GM23338 (cell line): ENCODE measurements at regions not wholly inside any gene's neighbourhood (a gene's known extent, or its start where the extent isn't known, plus 50 kb on each side); places are given as distances from the start of the nearest gene placed in this dataset.
A peak's percentile ranks its signal among the peaks of the same experiment; 100 is the strongest.

Experiments
- ATAC-seq: fragments of 200-7000 bp; cut with Tn5 transposase; 3 replicates; pipeline ENCODE4 v1.9.1; 2020
- DNase-seq: peaks from one replicate; pipeline ENCODE4 v3.0.0-alpha.2; 2015; ENCODE audit warnings: low spot score
- H2AFZ ChIP-seq: fragments of 200-600 bp; sonication (generic); 2 replicates; pipeline ENCODE4 v1.8.0; 2016; ENCODE audit warnings: antibody characterized with exemption, mild to moderate bottlenecking, moderate library complexity
- H3F3A ChIP-seq: fragments of 200-600 bp; sonication (generic); replicated peaks from 2 replicates; pipeline ENCODE4 v1.8.0; 2017; ENCODE audit warnings: antibody characterized with exemption, mixed run types, low read depth
- H3K27ac ChIP-seq: fragments of 200-600 bp; sonication (generic); 2 replicates; pipeline ENCODE4 v1.6.1; 2016; ENCODE audit warnings: low read depth
- H3K27me3 ChIP-seq: fragments of 200-600 bp; sonication (generic); 2 replicates; pipeline ENCODE4 v1.8.0; 2016; ENCODE audit warnings: mild to moderate bottlenecking, mixed run types, moderate library complexity; ENCODE audit not compliant: insufficient read depth
- H3K36me3 ChIP-seq: fragments of 200-600 bp; sonication (generic); 2 replicates; pipeline ENCODE4 v1.8.0; 2016; ENCODE audit warnings: mild to moderate bottlenecking; ENCODE audit not compliant: insufficient read depth
- H3K4me1 ChIP-seq: fragments of 200-600 bp; sonication (generic); 2 replicates; pipeline ENCODE4 v1.8.0; 2016; ENCODE audit warnings: mild to moderate bottlenecking, moderate library complexity; ENCODE audit not compliant: insufficient read depth
- H3K4me2 ChIP-seq: fragments of 200-600 bp; sonication (generic); 2 replicates; pipeline ENCODE4 v1.7.1; 2017; ENCODE audit warnings: mixed run types
- H3K4me3 ChIP-seq: fragments of 200-600 bp; sonication (generic); 2 replicates; pipeline ENCODE4 v1.6.1; 2016; ENCODE audit warnings: mixed run types
- H3K79me2 ChIP-seq: fragments of 200-600 bp; sonication (generic); replicated peaks from 2 replicates; pipeline ENCODE4 v1.8.0; 2017; ENCODE audit warnings: mild to moderate bottlenecking; ENCODE audit not compliant: insufficient read depth
- H3K9me2 ChIP-seq: fragments of 200-600 bp; sonication (generic); 2 replicates; pipeline ENCODE4 v1.8.0; 2017; ENCODE audit not compliant: insufficient read depth
- H4K20me1 ChIP-seq: fragments of 200-600 bp; sonication (generic); replicated peaks from 2 replicates; pipeline ENCODE4 v1.8.0; 2017; ENCODE audit warnings: mild to moderate bottlenecking; ENCODE audit not compliant: insufficient read depth
- H3K27ac Mint-ChIP-seq: 2 replicates; pipeline ENCODE4 v1.8.0; 2020; ENCODE audit warnings: inconsistent platforms, mild to moderate bottlenecking, moderate library complexity, mixed read lengths
- H3K27me3 Mint-ChIP-seq: 3 replicates; pipeline ENCODE4 v1.8.0; 2022; ENCODE audit warnings: low read depth, mild to moderate bottlenecking, moderate library complexity, mixed read lengths, inconsistent platforms; ENCODE audit not compliant: insufficient read depth, poor library complexity
- H3K36me3 Mint-ChIP-seq: 3 replicates; pipeline ENCODE4 v1.8.0; 2021; ENCODE audit warnings: low read depth, mild to moderate bottlenecking, inconsistent platforms, moderate library complexity, mixed read lengths
- H3K4me1 Mint-ChIP-seq: 3 replicates; pipeline ENCODE4 v1.8.0; 2020; ENCODE audit warnings: mild to moderate bottlenecking, inconsistent platforms, mixed read lengths
- H3K4me3 Mint-ChIP-seq: 3 replicates; pipeline ENCODE4 v1.8.0; 2021; ENCODE audit warnings: moderate library complexity, mild to moderate bottlenecking, inconsistent platforms, mixed read lengths
- H3K9me3 Mint-ChIP-seq: 3 replicates; pipeline ENCODE4 v1.8.0; 2020; ENCODE audit warnings: moderate library complexity, mild to moderate bottlenecking, inconsistent platforms, mixed read lengths
- CREB1 ChIP-seq: fragments of 250-450 bp; sonication (Bioruptor Pico); IDR thresholded peaks from 2 replicates; pipeline ENCODE4 v1.5.0; 2020; ENCODE audit warnings: low read depth, mild to moderate bottlenecking, moderate library complexity
- CTCF ChIP-seq, 2 experiments: fragments of 200-600 bp in 1 of 2; sonication (generic) in 1 of 2; conservative IDR thresholded peaks; 2 replicates each; pipeline versions ENCODE4 v1.5.1 to v1.6.1; 2016 to 2017; ENCODE audit warnings: antibody characterized with exemption in 2 of 2, low read depth in 2 of 2, mild to moderate bottlenecking in 2 of 2, moderate library complexity in 1 of 2
- EZH2 ChIP-seq: fragments of 200-600 bp; sonication (generic); IDR thresholded peaks from one replicate; pipeline ENCODE4 v1.8.0; 2017; ENCODE audit warnings: antibody characterized with exemption, mild to moderate bottlenecking, low read depth; ENCODE audit not compliant: unreplicated experiment
- NANOG ChIP-seq: IDR thresholded peaks from 2 replicates; pipeline ENCODE4 v1.6.1; 2016; ENCODE audit warnings: antibody characterized with exemption, borderline replicate concordance
- POLR2AphosphoS5 ChIP-seq: IDR thresholded peaks from 2 replicates; pipeline ENCODE4 v1.6.1; 2016; ENCODE audit warnings: antibody characterized with exemption, low read depth
- STAT1 ChIP-seq: IDR thresholded peaks from one replicate; pipeline ENCODE4 v1.6.1; 2016; ENCODE audit warnings: antibody characterized with exemption; ENCODE audit not compliant: unreplicated experiment
- ZNF114 ChIP-seq: fragments of 250-450 bp; sonication (Bioruptor Pico); IDR thresholded peaks from 2 replicates; pipeline ENCODE4 v1.5.0; 2020; ENCODE audit warnings: mild to moderate bottlenecking, moderate library complexity
- ZNF331 ChIP-seq: fragments of 250-450 bp; sonication (Bioruptor Pico); IDR thresholded peaks from 2 replicates; pipeline ENCODE4 v1.5.0; 2020; ENCODE audit warnings: low read depth, mild to moderate bottlenecking, moderate library complexity
- ZNF462 ChIP-seq: fragments of 250-450 bp; sonication (Bioruptor Pico); IDR thresholded peaks from 2 replicates; pipeline ENCODE4 v1.5.0; 2020; ENCODE audit warnings: mild to moderate bottlenecking, moderate library complexity

GRCh38 chr5:121188849-121189248, 662.8 kb upstream of the FTMT start (continued):
- TF ChIP-seq CTCF (conservative IDR thresholded peaks at IDR 0.05; ENCODE audit: low read depth in 2 of 2), result no peak
- no peak for TF ChIP-seq STAT1
- TF ChIP-seq ZNF114 (CRISPR knock-in tag), result no peak
- TF ChIP-seq ZNF331 (CRISPR knock-in tag), result no peak
- no peak for TF ChIP-seq EZH2
- TF ChIP-seq POLR2AphosphoS5, result no peak

GRCh38 chr5:121189342-121190305, 662.1 kb upstream of the FTMT start:
- Histone ChIP-seq H3K36me3 (no peaks in the 10 kb centered on the region), H3K27ac (no peak overlapping the region), H4K20me1 (no peaks in the 10 kb centered on the region), H3K4me2 (no peak overlapping the region), H3F3A (no peaks in the 10 kb centered on the region), H3K27me3 (no peaks in the 10 kb centered on the region), H3K4me3 (no peak overlapping the region), H2AFZ (0 out of 2 replicates have a peak overlapping the region, but pooled peaks have one; percentile 8), H3K79me2 (no peaks in the 10 kb centered on the region), H3K4me1 (no peaks in the 10 kb centered on the region), H3K9me2 (no peaks in the 10 kb centered on the region)
- TF ChIP-seq ZNF114 (CRISPR knock-in tag) (no peak), NANOG (no peak), ZNF462 (no peak), POLR2AphosphoS5 (no peak), CTCF (conservative IDR thresholded peaks at IDR 0.05; ENCODE audit: low read depth in 2 of 2) (no peak), CREB1 (CRISPR knock-in tag) (no peak)
- no peak for DNase-seq
- Mint-ChIP-seq H3K27ac (no peak overlapping the region), H3K9me3 (no peaks in the 10 kb centered on the region), H3K4me1 (no peaks in the 10 kb centered on the region), H3K27me3 (no peaks in the 10 kb centered on the region), H3K4me3 (no peak overlapping the region), H3K36me3 (no peaks in the 10 kb centered on the region)
- no peak for ATAC-seq
